ENCODE measurements at regions not wholly inside any gene's neighbourhood (a gene's known extent, or its start where the extent isn't known, plus 50 kb on each side); places are given as distances from the start of the nearest gene placed in this dataset.
"Not testable (repeated sequence)": the region's sequence is repeated elsewhere in the genome, so short reads cannot be mapped to it uniquely, and the experiment has no call there.

DNA sequence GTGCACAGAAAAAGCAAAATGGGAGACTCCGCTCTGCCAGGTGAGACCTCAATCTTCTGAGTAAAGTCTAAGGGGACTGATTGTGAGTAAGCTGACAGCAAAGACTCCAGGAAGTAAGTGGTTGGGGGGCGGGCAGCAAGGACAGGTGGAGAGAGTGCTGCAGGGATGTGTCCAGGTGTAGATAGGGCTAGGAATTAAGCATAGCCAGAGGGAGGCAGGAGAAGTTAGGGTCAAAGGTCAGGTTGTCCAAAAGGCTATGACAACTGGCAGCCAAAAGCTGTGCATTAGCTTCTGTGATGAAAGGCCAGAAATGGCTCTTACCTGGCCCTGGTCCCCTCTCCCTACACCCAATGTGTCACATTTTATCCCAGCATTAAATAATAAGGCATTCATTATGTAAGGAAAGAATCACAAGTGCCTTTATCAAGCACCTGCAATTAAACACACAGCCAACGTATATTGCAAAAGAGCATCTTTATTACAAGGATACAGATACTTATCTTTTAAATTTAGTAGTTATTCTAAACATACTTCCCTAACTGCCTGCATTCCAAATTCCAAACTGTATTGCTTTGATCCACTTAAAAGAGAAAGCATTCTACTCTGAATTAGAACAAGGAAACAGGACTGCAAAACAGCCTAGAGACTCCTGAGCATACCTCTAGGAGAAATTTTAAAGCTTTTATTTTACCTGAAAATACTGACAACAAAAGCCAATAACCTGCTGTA lies 247.9 kb downstream of the IRS1 start:
- DNase-seq (ENCODE audit: low spot score) = no peak
- intact Hi-C loops (cut with DNase I) = loop anchor here (10.0 kb wide), 2 partner anchors 107 to 243 kb away; partner anchors contain the start of gene IRS1

DNA sequence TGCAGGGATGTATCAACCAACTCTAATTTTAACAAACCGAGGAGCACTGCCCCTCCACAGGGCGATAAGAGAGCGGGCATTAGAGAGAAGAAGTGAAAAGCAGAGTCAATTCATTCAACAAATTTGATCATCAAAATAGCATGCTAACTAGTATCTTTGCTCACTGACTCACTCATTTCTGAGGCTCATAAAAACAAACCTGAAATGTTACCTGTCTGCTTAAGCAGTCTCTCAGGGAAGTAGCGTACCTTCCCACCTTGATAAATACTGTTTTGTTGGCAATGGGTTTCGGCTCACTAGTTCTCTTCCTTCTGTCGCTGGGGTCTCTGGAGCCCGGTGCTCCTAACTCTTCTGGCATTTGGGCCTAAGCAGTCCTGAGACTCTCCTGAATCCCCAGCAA lies 248.8 kb downstream of the IRS1 start:
- DNase-seq (ENCODE audit: low spot score) = no peak
- intact Hi-C loops (cut with DNase I) = loop anchor here (10.0 kb wide), 2 partner anchors 106 to 244 kb away; partner anchors contain the start of gene IRS1

DNA sequence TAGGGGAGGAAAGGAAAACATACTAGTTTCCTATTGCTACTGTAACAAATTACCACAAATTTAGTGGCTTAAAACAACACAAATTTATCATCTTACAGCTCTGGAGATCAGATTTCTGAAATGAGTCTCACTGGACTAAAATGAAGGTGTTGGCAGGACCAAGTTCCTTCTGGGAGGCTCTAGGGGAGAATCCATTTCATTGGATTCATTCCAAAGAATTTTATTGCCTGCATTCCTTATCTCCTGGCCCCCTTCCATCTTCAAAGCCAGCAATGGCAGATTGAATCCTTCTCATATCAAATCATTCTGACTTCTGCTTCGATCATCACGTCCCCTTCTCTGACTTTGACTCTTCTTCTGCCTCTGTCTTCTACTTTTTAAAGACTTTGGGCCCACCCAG lies 250.9 kb downstream of the IRS1 start:
- DNase-seq (ENCODE audit: low spot score) = no peak
- intact Hi-C loops (cut with DNase I) = no loop called here

DNA sequence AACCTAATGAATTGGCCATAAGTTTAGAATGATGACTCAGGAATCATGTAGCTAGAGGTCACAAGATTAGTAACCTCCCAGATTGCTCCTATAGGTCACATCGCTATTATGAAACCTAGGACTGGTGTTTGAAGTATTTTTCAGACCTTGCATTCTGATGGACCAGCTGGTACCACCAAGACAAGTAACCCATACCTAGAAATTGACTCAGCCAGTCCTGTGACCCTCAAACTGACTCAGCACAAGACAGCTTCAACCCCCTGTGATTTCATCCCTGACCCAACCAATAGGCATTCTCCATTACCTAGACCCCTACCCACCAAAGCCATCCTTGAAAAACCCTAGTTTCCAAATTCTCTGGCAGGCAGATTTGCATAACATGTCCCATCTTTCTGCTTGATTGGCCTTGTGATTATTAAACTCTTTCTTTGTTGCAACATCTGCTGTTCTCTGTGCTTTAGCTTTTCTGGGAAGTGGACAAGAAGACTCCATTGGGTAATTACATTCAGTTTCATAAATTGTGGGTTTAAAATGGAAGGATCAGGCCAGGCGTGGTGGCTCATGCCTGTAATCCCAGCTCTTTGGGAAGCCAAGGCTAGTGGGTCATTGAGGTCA lies 254.9 kb downstream of the IRS1 start:
- intact Hi-C loops (cut with DNase I) = no loop called here
- DNase-seq (ENCODE audit: low spot score) = no peak

DNA sequence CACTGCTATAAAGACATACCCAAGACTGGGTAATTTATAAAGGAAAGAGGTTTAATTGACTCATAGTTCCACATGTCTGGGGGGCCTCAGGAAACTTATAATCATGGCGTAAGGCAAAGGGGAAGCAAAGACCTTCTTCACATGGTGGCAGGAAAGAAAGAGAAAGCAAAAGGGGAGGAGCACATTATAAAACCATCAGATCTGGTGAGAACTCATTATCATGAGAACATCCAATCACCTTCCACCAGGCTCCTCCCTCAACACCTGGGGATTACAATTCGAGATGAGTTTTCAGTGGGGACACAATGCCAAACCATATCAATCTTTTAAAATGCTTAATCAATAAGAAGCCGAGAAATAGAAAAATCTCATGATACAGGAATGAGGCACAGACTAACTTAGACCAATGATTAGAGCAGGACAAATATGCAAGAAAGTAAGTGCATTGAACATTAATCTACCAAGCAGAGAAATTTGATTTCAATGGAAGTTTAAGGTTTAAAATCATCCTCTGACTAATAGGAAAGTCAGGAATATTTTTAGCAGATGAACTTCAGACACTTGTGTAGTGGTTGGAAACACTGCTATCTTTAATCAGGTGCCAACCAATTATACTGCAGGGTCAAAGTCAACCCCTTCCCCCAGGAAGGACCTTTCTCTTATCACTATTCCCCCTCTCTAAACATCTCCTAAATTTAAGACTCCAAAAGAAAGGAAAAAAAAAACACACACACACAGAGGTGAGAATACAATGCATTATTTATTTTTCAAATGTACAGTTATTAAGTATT lies 259.2 kb downstream of the IRS1 start:
- no peak for DNase-seq (ENCODE audit: low spot score)
- intact Hi-C loops (cut with DNase I) = no loop called here

DNA sequence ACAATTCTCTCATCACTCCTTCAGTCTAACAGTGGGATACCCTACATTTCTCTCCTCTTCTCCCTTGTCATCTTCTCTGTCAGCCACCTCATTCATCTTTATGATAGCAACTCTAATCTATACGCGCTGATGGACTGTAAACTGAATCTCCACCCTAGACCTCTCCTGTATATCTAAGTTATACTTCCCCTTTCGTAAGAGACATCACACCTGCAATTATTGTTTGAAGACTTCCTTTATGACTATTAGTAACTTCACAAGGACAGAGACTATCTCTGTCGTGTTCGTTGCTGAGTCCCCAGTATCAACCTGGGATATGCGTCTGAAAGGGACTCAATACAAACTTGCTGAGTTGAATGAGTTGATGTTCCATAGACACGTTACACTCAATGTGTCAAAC lies 263.2 kb downstream of the IRS1 start:
- DNase-seq (ENCODE audit: low spot score) = no peak
- intact Hi-C loops (cut with DNase I) = no loop called here

DNA sequence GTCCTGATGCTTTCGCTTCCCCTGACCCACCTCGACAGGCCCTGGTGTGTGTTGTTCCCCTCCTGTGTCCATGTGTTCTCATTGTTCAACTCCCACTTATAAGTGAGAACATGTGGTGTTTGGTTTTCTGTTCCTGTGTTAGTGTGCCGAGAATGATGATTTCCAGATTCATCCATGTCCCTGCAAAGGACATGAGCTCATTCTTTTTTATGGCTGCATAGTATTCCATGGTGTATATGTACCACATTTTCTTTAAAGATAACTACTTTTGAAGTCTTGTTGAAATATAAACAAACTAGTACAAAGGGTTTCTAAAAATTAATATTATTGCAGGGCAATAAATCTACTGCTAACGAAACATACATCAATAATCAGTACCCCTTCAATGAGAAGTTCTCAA lies 266.6 kb downstream of the IRS1 start:
- DNase-seq (ENCODE audit: low spot score); intact Hi-C loops (cut with DNase I): not testable (repeated sequence)

DNA sequence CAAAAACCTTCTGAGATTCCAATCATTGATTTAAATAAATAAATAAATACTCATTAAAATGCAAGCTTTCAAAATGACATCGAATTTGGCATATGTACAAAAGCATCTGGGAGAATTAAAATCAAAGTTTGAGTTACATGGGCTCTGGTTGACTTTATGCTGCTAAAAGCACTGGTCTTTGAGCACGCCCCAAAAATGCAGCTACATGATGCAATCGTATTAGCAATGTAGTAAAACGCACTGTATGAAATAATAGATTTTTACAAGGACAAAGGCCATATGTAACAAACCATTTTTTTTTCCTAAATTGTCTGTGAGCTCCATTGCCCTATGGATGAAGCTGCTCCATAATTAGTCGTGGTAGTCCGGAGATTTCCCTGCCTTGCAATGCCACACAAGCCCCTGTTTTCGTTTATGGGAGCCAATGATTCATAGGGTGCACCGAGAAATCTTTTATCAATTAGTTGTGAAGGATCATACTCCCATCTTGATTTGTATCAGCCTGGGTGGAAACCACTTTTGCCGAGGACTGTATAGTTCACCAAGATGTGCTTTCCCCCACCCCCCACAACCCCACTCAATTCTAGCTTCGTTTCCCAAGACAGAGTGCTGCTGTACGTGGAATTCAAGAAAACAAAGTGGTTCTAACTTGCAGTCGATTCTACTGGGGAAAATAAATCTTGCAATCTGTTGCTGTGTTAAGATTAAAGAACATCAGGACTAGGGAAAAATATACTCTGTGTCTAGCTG lies 268.4 kb downstream of the IRS1 start:
- no peak for DNase-seq (ENCODE audit: low spot score)
- intact Hi-C loops (cut with DNase I) = no loop called here

DNA sequence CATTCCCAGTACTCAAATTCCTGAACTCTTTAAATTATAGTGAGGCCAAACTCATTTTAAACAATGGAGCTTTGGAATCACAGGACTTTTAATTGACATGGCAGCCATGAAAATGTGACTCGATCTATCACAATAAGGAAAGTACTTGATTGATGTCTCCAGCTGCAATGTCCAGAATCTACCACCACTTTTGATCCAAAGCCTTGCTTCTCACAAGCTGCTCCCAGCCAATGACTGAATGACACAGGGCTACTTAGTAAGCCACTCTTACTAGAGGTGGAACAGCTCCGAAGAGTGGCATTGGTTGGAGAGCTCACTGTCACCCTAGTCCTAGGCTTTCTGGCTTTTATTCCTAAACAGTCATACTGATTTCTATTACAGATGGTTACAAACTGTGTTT lies 270.1 kb downstream of the IRS1 start:
- intact Hi-C loops (cut with DNase I) = no loop called here
- DNase-seq (ENCODE audit: low spot score) = no peak

DNA sequence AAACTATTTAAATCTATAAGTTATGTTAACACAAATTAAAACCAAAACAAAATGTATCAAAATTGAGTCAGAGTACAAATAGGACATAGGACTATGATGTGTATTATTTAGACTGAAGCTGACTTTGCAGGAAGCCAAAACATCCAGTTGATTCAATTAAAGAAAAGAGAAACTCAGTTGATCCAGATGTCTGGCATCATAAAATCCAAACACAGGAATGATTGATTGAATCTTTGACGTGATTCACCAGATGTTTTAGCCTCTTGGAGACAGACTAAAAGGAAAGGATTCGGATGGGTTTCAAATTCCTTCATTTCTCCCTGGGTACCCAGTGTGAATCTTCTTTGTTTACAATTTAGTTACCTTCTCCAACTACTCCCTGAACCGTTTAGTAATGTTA lies 272.9 kb downstream of the IRS1 start:
- intact Hi-C loops (cut with DNase I) = no loop called here
- no peak for DNase-seq (ENCODE audit: low spot score)

DNA sequence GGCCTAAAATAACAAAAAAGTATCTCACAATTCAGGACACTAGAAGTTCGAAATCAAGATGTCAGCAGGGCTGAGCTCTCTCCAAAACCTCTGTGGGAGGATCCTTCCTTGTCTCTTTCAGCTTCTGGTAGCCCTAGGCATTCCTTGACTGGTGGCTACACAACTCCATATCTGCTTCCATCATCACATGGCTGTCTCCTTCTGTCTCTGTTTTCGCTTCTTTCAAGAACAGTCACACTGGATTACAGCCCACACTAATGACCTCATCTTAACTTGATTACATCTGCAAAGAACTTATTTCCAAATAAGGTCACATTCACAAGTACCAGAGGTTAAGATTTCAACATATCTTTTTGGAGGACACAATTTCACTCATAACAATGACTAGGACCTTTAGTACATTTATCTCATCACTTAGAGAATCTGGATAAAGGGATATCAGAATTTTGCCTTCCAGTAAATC lies 275.2 kb downstream of the IRS1 start:
- intact Hi-C loops (cut with DNase I) = no loop called here
- DNase-seq (ENCODE audit: low spot score) = no peak

DNA sequence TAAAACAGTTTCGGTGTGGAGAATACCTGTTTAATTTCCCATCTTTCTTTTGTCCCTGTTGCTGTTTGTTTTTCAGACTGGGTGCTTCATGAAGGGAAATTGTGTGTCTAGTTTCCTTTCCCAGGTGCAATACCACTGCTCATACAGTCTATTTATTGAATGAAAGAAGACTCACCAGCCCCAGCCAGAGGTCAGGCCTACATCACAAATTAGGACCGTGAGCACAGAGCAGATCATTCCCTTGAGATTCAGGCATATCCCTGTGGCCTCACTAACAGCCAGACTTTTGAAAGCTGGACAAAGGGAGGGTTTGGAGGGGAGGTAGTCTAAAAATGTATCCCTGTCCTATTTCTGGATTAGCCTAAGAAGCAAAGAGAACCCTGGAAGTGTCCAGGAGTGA lies 278.9 kb downstream of the IRS1 start:
- intact Hi-C loops (cut with DNase I) = no loop called here
- DNase-seq (ENCODE audit: low spot score) = no peak

DNA sequence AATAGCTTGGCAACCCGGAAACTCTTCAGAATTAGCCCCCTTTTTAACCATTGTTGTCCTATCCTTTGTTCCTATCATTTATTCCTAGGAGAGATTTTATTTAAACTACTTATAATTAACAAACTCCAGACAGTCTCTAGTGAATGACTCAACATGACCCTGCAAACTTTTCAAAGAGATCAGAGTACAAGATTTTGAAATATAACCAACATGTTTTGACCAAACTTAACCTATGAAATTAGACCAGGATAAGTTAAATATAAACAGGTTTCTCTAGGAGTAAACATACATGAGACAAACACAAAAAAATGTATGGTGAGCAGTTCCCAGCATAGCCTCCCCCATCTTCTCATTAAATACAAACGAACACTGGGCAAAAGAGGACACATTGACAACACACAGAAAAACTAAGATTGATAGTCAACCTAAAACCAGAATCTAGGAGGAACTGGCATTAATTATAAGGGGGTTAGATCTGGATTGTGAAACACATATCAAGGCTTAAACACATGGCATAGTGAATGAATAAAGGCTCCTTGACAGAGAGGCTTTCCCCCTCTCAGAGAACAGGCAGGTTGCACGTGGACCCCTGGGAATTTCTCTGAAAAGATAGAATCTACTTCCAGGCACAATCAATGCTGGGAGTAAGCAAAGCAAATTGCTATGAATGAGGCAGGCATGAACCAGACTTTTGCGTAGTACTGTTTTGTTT lies 284.1 kb downstream of the IRS1 start:
- no peak for DNase-seq (ENCODE audit: low spot score)
- intact Hi-C loops (cut with DNase I) = no loop called here

DNA sequence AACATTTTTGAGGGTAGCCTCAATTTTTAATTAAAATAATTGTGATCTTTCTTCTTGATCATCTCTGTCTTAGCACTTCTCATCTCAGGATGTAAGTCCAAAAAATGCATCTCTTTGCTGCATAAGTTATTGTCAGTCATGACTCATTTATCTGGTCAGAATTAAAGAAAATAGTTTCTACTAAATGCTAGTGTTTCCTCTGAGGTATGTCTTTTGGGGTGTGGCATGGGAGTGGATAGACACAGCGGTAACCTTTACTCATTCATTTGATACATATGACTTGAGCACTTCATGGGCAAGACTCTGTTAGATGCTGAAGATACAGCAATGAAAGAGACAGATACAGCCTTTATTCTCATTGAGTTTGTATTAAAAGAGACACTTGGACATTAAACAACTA lies 284.7 kb downstream of the IRS1 start:
- DNase-seq (ENCODE audit: low spot score) = no peak
- intact Hi-C loops (cut with DNase I) = no loop called here

DNA sequence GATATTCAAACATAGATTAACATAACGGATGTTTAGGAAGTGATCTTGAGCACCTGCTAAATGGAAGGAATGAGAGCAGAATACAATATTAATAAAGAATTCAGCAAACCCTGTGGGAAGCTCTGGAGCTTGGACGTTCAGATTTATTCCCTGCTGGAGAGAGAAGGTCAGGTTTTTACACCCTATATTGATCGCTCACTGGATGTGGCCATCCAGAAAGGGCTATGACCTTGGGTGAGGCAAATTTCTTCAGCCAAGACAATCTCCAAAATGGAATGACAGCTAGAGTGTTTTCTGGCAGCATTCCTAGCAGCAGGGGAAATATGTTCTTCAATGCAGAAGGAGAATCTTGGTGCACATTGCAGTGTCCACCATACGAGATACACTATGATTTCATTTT lies 288.3 kb downstream of the IRS1 start:
- DNase-seq (ENCODE audit: low spot score) = no peak
- intact Hi-C loops (cut with DNase I) = no loop called here

DNA sequence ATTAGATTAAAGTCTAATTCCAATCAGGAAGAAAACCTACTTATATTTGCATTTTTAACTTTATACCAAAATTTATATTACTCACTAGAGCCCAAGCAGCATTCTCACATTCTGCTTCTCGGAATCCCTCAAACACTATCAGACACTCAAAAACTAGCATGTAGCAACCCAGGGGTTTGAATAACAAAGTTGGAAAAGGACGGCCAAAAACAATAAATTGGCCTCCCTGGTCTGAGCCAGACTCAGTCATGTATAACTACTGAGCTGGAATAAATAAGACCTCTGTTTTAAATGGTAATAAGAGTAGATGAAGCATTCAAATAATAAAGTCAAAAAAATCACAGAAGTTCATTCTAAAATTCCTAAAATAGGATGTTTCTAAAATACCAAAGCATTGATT lies 290.9 kb downstream of the IRS1 start:
- no peak for DNase-seq (ENCODE audit: low spot score)
- intact Hi-C loops (cut with DNase I) = no loop called here

DNA sequence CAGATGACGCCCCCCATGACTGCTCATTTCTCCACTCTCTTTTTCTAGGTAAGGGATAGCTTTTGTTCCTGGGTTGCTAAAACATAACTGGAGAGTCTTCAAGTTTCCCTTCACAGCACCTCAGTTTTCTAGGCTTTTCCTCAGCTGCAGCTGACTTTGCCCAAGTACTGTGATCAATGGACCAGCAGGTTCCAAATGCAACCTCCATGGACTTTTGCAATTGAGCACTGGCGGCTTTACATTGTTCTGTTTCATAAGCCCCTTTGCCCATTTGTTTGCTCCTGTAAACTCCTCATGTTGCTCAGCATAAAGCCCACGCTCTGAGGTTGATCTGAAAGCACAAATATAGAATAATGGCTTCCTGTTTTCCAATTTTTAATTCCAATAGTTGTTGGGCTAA lies 291.6 kb downstream of the IRS1 start:
- intact Hi-C loops (cut with DNase I) = no loop called here
- DNase-seq (ENCODE audit: low spot score) = no peak

DNA sequence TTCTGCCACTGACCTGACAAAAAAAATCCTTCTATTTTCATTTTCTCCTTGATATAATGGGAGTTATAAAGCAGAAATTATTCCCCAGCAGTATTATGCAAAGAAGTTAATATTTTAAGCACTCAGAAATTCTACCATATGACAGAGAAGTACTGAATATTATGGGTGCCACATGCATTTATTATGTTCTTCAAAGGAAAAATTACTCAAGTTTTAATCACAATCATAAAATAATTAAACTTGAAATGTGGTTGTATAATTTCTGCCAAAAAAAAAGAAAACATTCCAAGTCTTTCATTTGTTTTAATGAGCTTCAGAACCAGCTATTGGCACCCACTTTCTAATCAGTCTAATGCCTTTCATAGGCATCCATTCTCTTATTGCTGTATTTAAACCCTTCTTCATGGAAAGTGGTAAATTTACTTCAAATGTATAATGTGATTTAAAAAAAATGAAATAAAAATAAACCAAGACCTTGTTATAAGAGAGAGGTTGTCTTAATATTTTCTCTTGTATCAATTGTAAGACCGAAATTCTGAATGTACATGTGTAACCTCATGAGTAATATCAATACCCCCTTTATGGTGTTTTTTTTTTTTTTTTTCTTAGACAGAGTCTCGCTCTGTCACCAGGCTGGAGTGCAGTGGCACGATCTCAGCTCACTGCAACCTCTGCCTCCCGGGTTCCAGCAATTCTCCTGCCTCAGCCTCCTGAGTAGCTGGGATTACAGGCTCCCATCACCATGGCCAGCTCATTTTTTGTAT lies 302.3 kb downstream of the IRS1 start:
- no peak for DNase-seq (ENCODE audit: low spot score)
- intact Hi-C loops (cut with DNase I) = no loop called here

DNA sequence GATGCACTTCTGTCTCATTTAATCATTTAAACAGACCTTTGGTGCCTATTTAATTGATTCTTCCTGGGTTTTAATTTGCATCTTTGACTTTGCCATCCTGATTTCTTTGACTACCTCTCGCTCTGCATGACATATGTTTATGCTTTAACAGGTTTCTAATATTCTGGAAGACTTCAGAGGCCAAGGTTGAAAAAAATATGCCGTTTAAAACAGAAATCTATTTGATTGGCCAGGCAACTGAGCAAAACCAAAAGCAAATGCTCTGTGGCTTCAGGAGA lies 303.4 kb downstream of the IRS1 start:
- intact Hi-C loops (cut with DNase I) = no loop called here
- no peak for DNase-seq (ENCODE audit: low spot score)

Measured in cardiac septum (tissue), 1 donor.